GM19238 (cell line): ENCODE measurements at regions not wholly inside any gene's neighbourhood (a gene's known extent, or its start where the extent isn't known, plus 50 kb on each side); places are given as distances from the start of the nearest gene placed in this dataset.

ENCODE experiments used
- DNase-seq: peaks from one replicate; pipeline ENCODE4 v3.0.0; 2011; ENCODE audit warnings: low spot score; ENCODE audit not compliant: insufficient read length

GRCh38 chr22:22076932-22077703 lies 94.5 kb upstream of the TOP3B start:
- DNase-seq = no peak

- no peak for DNase-seq
These were observed 93.8 kb upstream of the TOP3B start for GRCh38 chr22:22076361-22076760.

GRCh38 chr22:22075382-22076163 lies 93.0 kb upstream of the TOP3B start:
- no peak for DNase-seq

- DNase-seq = no peak
These were observed 92.2 kb upstream of the TOP3B start for GRCh38 chr22:22074634-22075381.

- no peak for DNase-seq
These were observed 91.4 kb upstream of the TOP3B start for GRCh38 chr22:22073769-22074561.

- DNase-seq = no peak
These were observed 89.7 kb upstream of the TOP3B start for GRCh38 chr22:22072169-22072836.

GRCh38 chr22:22071455-22071854 lies 88.9 kb upstream of the TOP3B start:
- no peak for DNase-seq

- DNase-seq = no peak
These were observed 87.8 kb upstream of the TOP3B start for GRCh38 chr22:22070371-22070824.

- DNase-seq = no peak
These were observed 87.1 kb upstream of the TOP3B start for GRCh38 chr22:22069450-22070370.

GRCh38 chr22:22068657-22069056 lies 86.1 kb upstream of the TOP3B start:
- no peak for DNase-seq

GRCh38 chr22:22068025-22068424 lies 85.4 kb upstream of the TOP3B start:
- DNase-seq = no peak

- no peak for DNase-seq
These were observed 84.6 kb upstream of the TOP3B start for GRCh38 chr22:22067192-22067591.

GRCh38 chr22:22064580-22064979 lies 82.0 kb upstream of the TOP3B start:
- DNase-seq = no peak

- no peak for DNase-seq
These were observed 79.8 kb upstream of the TOP3B start for GRCh38 chr22:22062306-22062793.

GRCh38 chr22:22061085-22062077 lies 78.8 kb upstream of the TOP3B start:
- DNase-seq = no peak

- DNase-seq = peak; percentile 73
These were observed 77.9 kb upstream of the TOP3B start for GRCh38 chr22:22060200-22061084.
